ENCODE measurements at regions not wholly inside any gene's neighbourhood (a gene's known extent, or its start where the extent isn't known, plus 50 kb on each side); places are given as distances from the start of the nearest gene placed in this dataset.

GRCh38 chr15:35181538-35181937 lies 96.4 kb upstream of the NANOGP8 start:
- no peak for TF ChIP-seq CTCF (IDR thresholded peaks at IDR 0.05)
- no peak for TF ChIP-seq POLR2A (IDR thresholded peaks at IDR 0.05)
